22Rv1 (cell line): ENCODE measurements at regions not wholly inside any gene's neighbourhood (a gene's known extent, or its start where the extent isn't known, plus 50 kb on each side); places are given as distances from the start of the nearest gene placed in this dataset.

Experiments used
- CTCF ChIP-seq: fragments of 450-650 bp; IDR thresholded peaks from 2 replicates; pipeline ENCODE4 v1.5.1; 2017; ENCODE audit warnings: mild to moderate bottlenecking
- ZFX ChIP-seq: fragments of 450-650 bp; IDR thresholded peaks from 2 replicates; pipeline ENCODE4 v1.6.1; 2017; ENCODE audit warnings: antibody characterized with exemption, borderline replicate concordance

GRCh38 chr9:87343816-87344430, 153.7 kb upstream of the DAPK1 start:
- no peak for TF ChIP-seq CTCF
- TF ChIP-seq ZFX: no peak
